Pancreas (tissue), 10 donors: ENCODE measurements at regions not wholly inside any gene's neighbourhood (a gene's known extent, or its start where the extent isn't known, plus 50 kb on each side); places are given as distances from the start of the nearest gene placed in this dataset.

Experiments used
- ATAC-seq, 4 donors: fragments of 200-7000 bp; cut with Tn5 transposase; one replicate each; pipeline versions ENCODE4 v1.8.0 to v1.9.1; 2020; ENCODE audit warnings: mild to moderate bottlenecking in 4 of 4, moderate library complexity in 4 of 4
- DNase-seq, 6 donors: peaks; one replicate each; pipeline ENCODE4 v3.0.0-alpha.2; 2020
- FAIRE-seq: peaks from 2 replicates; lab custom pipeline; 2012; peaks lifted over from hg19 to GRCh38; lab: Jason Lieb, UNC
- H3K27ac ChIP-seq, 4 donors: fragments of 200-600 bp; sonication (generic); 1 replicate in 3 of 4; 2 replicates in 1 of 4; pipeline versions ENCODE4 v1.5.0 to v1.8.0; 2020
- H3K27me3 ChIP-seq, 4 donors: fragments of 200-600 bp; one replicate each; pipeline ENCODE4 v1.8.0; 2021
- H3K36me3 ChIP-seq, 3 donors: fragments of 200-600 bp; sonication (generic) in 1 of 3; one replicate each; pipeline versions ENCODE4 v1.5.0 to v1.8.0; 2020 to 2021
- H3K4me1 ChIP-seq, 3 donors: fragments of 200-600 bp; one replicate each; pipeline ENCODE4 v1.8.0; 2021
- H3K4me3 ChIP-seq, 4 donors: fragments of 200-600 bp; sonication (generic) in 2 of 4; one replicate each; pipeline versions ENCODE4 v1.5.0 to v1.8.0; 2020 to 2021
- H3K9me3 ChIP-seq, 4 donors: fragments of 200-600 bp; one replicate each; pipeline ENCODE4 v1.8.0; 2021
- CTCF ChIP-seq, 4 donors: fragments of 200-600 bp; sonication (generic) in 3 of 4; IDR thresholded peaks; one replicate each; pipeline versions ENCODE4 v1.5.0 to v1.8.0; 2021; ENCODE audit warnings: antibody characterized with exemption in 4 of 4
- WGBS, 2 donors: extraction: QIAGEN DNeasy Blood & Tissue Kit; methylation state at CpG; one replicate each; pipeline ENCODE4 v1.1.7; 2013; 5-methylcytosine and 5-hydroxymethylcytosine counted together
- intact Hi-C, 3 donors: fragments of 100-400 bp; cut with DNase I; formaldehyde crosslinking; loops; one replicate each; pipeline versions ENCODE4 v1.11.1 to v1.14.2; 2022
- donor health status: healthy with polysubstance abuse.
- donor health status: DM: no; HTN: no; CAD: no; lungs with moderate emphysema.
- donor health status: DM: no; HTN: no; CAD: no.
- donor health status: control.
- donor health status: control.
- donor health status: Bipolar disorder and iron deficiency.
- donor health status: DM: yes; HTN: yes; CAD: no.
- donor health status: DM: no; HTN: no; CAD: no.
- donor health status: DM: no; HTN: no; CAD: no.
- donor health status: DM: yes; HTN: yes; CAD: no.

GRCh38 chr2:103012590-103012989 is 250.8 kb downstream of the TMEM182 start:
- intact Hi-C loops: no loop called here
- Histone ChIP-seq H3K27ac (no peak overlapping the region), H3K27me3 (no peaks in the 10 kb centered on the region), H3K4me1 (no peaks in the 10 kb centered on the region), H3K4me3 (no peak overlapping the region), H3K36me3 (no peaks in the 10 kb centered on the region), H3K9me3 (no peaks in the 10 kb centered on the region)
- no peak for TF ChIP-seq CTCF (IDR thresholded peaks at IDR 0.05)
- 46 to 54% methylated on average over 3 of the region's 3 CpGs for WGBS, 2 donors
- ATAC-seq: no peak
- no peak for FAIRE-seq
- no peak for DNase-seq

GRCh38 chr2:103025056-103025455 is 263.2 kb downstream of the TMEM182 start:
- 51 to 55% methylated on average over 1 of the region's 1 CpG for whole genome bisulfite sequencing, 2 donors
- no peak for FAIRE-seq
- H3K36me3 ChIP-seq: no peaks in the 10 kb centered on the region
- no peaks in the 10 kb centered on the region for H3K27me3 ChIP-seq
- no peak for DNase-seq
- no peak overlapping the region for H3K27ac ChIP-seq
- ATAC-seq: no peak
- no peak overlapping the region for H3K4me3 ChIP-seq
- no peaks in the 10 kb centered on the region for H3K4me1 ChIP-seq
- no peak for TF ChIP-seq CTCF (IDR thresholded peaks at IDR 0.05)
- intact Hi-C loops: no loop called here
- H3K9me3 ChIP-seq: no peaks in the 10 kb centered on the region

GRCh38 chr2:103028181-103028580 is 266.4 kb downstream of the TMEM182 start:
- ATAC-seq (no peak), FAIRE-seq (no peak), DNase-seq (no peak)
- WGBS, 2 donors: 49 to 60% methylated on average over 2 of the region's 2 CpGs
- no peak for TF ChIP-seq CTCF (IDR thresholded peaks at IDR 0.05)
- no peak overlapping the region for H3K27ac ChIP-seq
- H3K4me3 ChIP-seq: no peak overlapping the region
- no peaks in the 10 kb centered on the region for H3K27me3 ChIP-seq
- intact Hi-C loops: no loop called here
- no peaks in the 10 kb centered on the region for H3K9me3 ChIP-seq
- no peaks in the 10 kb centered on the region for H3K36me3 ChIP-seq
- H3K4me1 ChIP-seq: no peaks in the 10 kb centered on the region
